K562 (cell line): ENCODE measurements at regions not wholly inside any gene's neighbourhood (a gene's known extent, or its start where the extent isn't known, plus 50 kb on each side); places are given as distances from the start of the nearest gene placed in this dataset.

Experiments used
- ATAC-seq: fragments of 200-7000 bp; cut with Tn5 transposase; 3 replicates; pipeline ENCODE4 v1.9.1; 2020; ENCODE audit warnings: moderate library complexity
- BruUV-seq: library from RNA; stranded (reverse); fragments of 400-500 nt; replicated peaks from 2 replicates; lab custom pipeline; 2021; lab: Mats Ljungman, UMichigan
- CTCF ChIA-PET: fragments of 300-600 bp; formaldehyde crosslinking; extraction: SDS; loops from one replicate; lab custom pipeline; 2021; ENCODE audit warnings: low intra/inter-chr PET ratio; lab: Yijun Ruan, JAX
- POLR2A ChIA-PET: fragments of 300-600, 350-650 bp; sonication (Branson Sonifier 250); formaldehyde crosslinking; extraction: SDS; loops from one replicate; lab custom pipeline; 2021; ENCODE audit warnings: antibody characterized with exemption, inconsistent platforms; lab: Yijun Ruan, JAX
- DNase-seq, 4 experiments: peaks; one replicate each; pipeline versions ENCODE4 v3.0.0 to v3.0.0-alpha.2; 2011 to 2018; ENCODE audit warnings: low spot score in 3 of 4, mixed read lengths in 3 of 4; ENCODE audit errors: extremely low read depth in 1 of 4
- FAIRE-seq: peaks from 2 replicates; lab custom pipeline; 2011; peaks lifted over from hg19 to GRCh38; lab: Jason Lieb, UNC
- H2AFZ ChIP-seq: 2 replicates; pipeline ENCODE4 v1.6.0; 2011; ENCODE audit warnings: low read depth, low read length, control low read depth, inconsistent platforms
- H3K27ac ChIP-seq: fragments of 200-600 bp; 3 replicates; pipeline ENCODE4 v1.8.0; 2011; ENCODE audit warnings: low read depth, mild to moderate bottlenecking, control low read depth, inconsistent platforms, low read length, moderate library complexity, mixed read lengths; ENCODE audit errors: extremely low read depth
- H3K27me3 ChIP-seq, 2 experiments: fragments of 300-600 bp in 1 of 2; 2 replicates in 1 of 2; 3 replicates in 1 of 2; pipeline versions ENCODE4 v1.6.0 to v1.8.0; 2011; ENCODE audit warnings: inconsistent platforms in 2 of 2, low read length in 2 of 2, mild to moderate bottlenecking in 1 of 2, mixed read lengths in 1 of 2, moderate library complexity in 1 of 2; ENCODE audit not compliant: control insufficient read depth in 2 of 2, insufficient read depth in 2 of 2
- H3K36me3 ChIP-seq: fragments of 300-600 bp; 3 replicates; pipeline ENCODE4 v1.8.0; 2011; ENCODE audit warnings: mild to moderate bottlenecking, low read length, inconsistent platforms; ENCODE audit not compliant: control insufficient read depth, insufficient read depth
- H3K4me1 ChIP-seq, 2 experiments: fragments of 200-600 bp in 1 of 2; replicated peaks in 1 of 2; 2 replicates in 1 of 2; 3 replicates in 1 of 2; pipeline versions ENCODE4 v1.5.1 to v1.8.0; 2011; ENCODE audit warnings: inconsistent platforms in 2 of 2, low read length in 2 of 2, mild to moderate bottlenecking in 1 of 2, mixed read lengths in 1 of 2, moderate library complexity in 1 of 2; ENCODE audit not compliant: control insufficient read depth in 2 of 2, insufficient read depth in 2 of 2
- H3K4me2 ChIP-seq: 2 replicates; pipeline ENCODE4 v1.6.1; 2011; ENCODE audit warnings: low read length, control low read depth, inconsistent platforms, mixed read lengths; ENCODE audit not compliant: insufficient read depth
- H3K4me3 ChIP-seq: fragments of 200-600 bp; sonication (generic), shearing (Covaris generic); 2 replicates; pipeline ENCODE4 v1.5.1; 2016; ENCODE audit warnings: control low read depth, inconsistent platforms
- H3K79me2 ChIP-seq: fragments of 200-600 bp; 3 replicates; pipeline ENCODE4 v1.8.0; 2011; ENCODE audit warnings: low read length, inconsistent platforms; ENCODE audit not compliant: control insufficient read depth, insufficient read depth
- H3K9ac ChIP-seq, 2 experiments: 2 replicates each; pipeline versions ENCODE4 v1.6.0 to v1.6.1; 2011; ENCODE audit warnings: low read depth in 2 of 2, low read length in 2 of 2, control low read depth in 1 of 2, inconsistent platforms in 1 of 2, mild to moderate bottlenecking in 1 of 2, mixed read lengths in 1 of 2; ENCODE audit not compliant: insufficient read depth in 1 of 2
- H3K9me1 ChIP-seq: one replicate; pipeline ENCODE4 v1.6.0; 2011; ENCODE audit warnings: inconsistent platforms, mild to moderate bottlenecking, low read length, moderate library complexity; ENCODE audit not compliant: control insufficient read depth, insufficient read depth
- H3K9me3 ChIP-seq: replicated peaks from 2 replicates; pipeline ENCODE4 v1.5.1; 2011; ENCODE audit warnings: low read depth, low read length, inconsistent platforms; ENCODE audit not compliant: control insufficient read depth, insufficient read depth
- H4K20me1 ChIP-seq: replicated peaks from 2 replicates; pipeline ENCODE4 v1.6.1; 2011; ENCODE audit warnings: low read length, inconsistent platforms, mixed read lengths; ENCODE audit not compliant: control insufficient read depth, insufficient read depth
- EP400 ChIP-seq: fragments of 450-650 bp; IDR thresholded peaks from 2 replicates; pipeline ENCODE4 v1.6.1; 2017; ENCODE audit warnings: antibody characterized with exemption, mild to moderate bottlenecking, moderate library complexity
- ETV6 ChIP-seq, 3 experiments: fragments of 150-350 bp in 1 of 3; sonication (generic) in 1 of 3; formaldehyde crosslinking in 1 of 3; IDR thresholded peaks; 2 replicates each; pipeline versions ENCODE4 v1.6.1 to v1.8.0; 2014 to 2022; ENCODE audit warnings: borderline replicate concordance in 2 of 3, low read depth in 2 of 3, antibody characterized with exemption in 1 of 3, low read length in 1 of 3, mild to moderate bottlenecking in 1 of 3, missing genetic modification reagents in 1 of 3
- HINFP ChIP-seq: fragments of 450-650 bp; conservative IDR thresholded peaks from 2 replicates; pipeline ENCODE4 v1.6.1; 2016; ENCODE audit warnings: missing genetic modification characterization, low read depth, mild to moderate bottlenecking, control low read depth, missing compliant biosample characterization
- MYNN ChIP-seq, 2 experiments: sonication (generic); formaldehyde crosslinking in 1 of 2; IDR thresholded peaks; 2 replicates each; pipeline versions ENCODE4 v1.5.0 to v1.6.1; 2016 to 2020; ENCODE audit warnings: antibody characterized with exemption in 1 of 2, missing genetic modification reagents in 1 of 2
- NR0B1 ChIP-seq: fragments of 450-650 bp; IDR thresholded peaks from one replicate; pipeline ENCODE4 v1.6.1; 2018; ENCODE audit warnings: mild to moderate bottlenecking, moderate library complexity; ENCODE audit not compliant: partially characterized antibody
- NR3C1 ChIP-seq: sonication (generic); formaldehyde crosslinking; IDR thresholded peaks from 2 replicates; pipeline ENCODE4 v1.8.1; 2022; ENCODE audit warnings: missing genetic modification reagents
- ZNF175 ChIP-seq: fragments of 200-800 bp; sonication (Bioruptor generic); IDR thresholded peaks from 2 replicates; pipeline ENCODE4 v1.6.1; 2016; ENCODE audit warnings: low read depth, mild to moderate bottlenecking, missing genetic modification characterization, missing compliant biosample characterization
- in situ Hi-C: fragments of 300-500 bp; cut with MboI; formaldehyde crosslinking; loops from 4 replicates; pipeline ENCODE4 v1.15.0; 2018; ENCODE audit warnings: inconsistent platforms, mixed read lengths
- intact Hi-C: fragments of 100-400 bp; cut with micrococcal nuclease; formaldehyde crosslinking; loops from 2 replicates; pipeline ENCODE4 v1.14.2; 2022
- TF ChIP-seq, protein P1 (sequence below): fragments of 450-650 bp; IDR thresholded peaks from 2 replicates; pipeline ENCODE4 v1.6.1; 2017; ENCODE audit warnings: antibody characterized with exemption

- ChIA-PET CTCF (no interaction called here), POLR2A (no interaction called here)
- no peaks in the 10 kb centered on the region for H4K20me1 ChIP-seq
- H3K79me2 ChIP-seq = no peaks in the 10 kb centered on the region
- TF ChIP-seq NR0B1 (no peak), EP400 (no peak), MYNN (IDR thresholded peaks at IDR 0.05) (no peak), MYNN (CRISPR knock-in tag; IDR thresholded peaks at IDR 0.05) (no peak), HINFP (tag) (no peak), ETV6 (IDR thresholded peaks at IDR 0.05; ENCODE audit: borderline replicate concordance in 1 of 2, low read depth in 2 of 2, low read length in 1 of 2) (no peak), ETV6 (CRISPR knock-in tag; IDR thresholded peaks at IDR 0.05; ENCODE audit: borderline replicate concordance) (no peak), ZNF175 (CRISPR knock-in tag) (no peak), NR3C1 (CRISPR knock-in tag) (no peak)
- TF ChIP-seq, protein P1, sequence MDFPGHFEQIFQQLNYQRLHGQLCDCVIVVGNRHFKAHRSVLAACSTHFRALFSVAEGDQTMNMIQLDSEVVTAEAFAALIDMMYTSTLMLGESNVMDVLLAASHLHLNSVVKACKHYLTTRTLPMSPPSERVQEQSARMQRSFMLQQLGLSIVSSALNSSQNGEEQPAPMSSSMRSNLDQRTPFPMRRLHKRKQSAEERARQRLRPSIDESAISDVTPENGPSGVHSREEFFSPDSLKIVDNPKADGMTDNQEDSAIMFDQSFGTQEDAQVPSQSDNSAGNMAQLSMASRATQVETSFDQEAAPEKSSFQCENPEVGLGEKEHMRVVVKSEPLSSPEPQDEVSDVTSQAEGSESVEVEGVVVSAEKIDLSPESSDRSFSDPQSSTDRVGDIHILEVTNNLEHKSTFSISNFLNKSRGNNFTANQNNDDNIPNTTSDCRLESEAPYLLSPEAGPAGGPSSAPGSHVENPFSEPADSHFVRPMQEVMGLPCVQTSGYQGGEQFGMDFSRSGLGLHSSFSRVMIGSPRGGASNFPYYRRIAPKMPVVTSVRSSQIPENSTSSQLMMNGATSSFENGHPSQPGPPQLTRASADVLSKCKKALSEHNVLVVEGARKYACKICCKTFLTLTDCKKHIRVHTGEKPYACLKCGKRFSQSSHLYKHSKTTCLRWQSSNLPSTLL = no peak
- FAIRE-seq = no peak
- no peak overlapping the region for H2AFZ ChIP-seq
- no peaks in the 10 kb centered on the region for H3K9me1 ChIP-seq
- no peak for ATAC-seq
- DNase-seq = no peak
- no peaks in the 10 kb centered on the region for H3K9me3 ChIP-seq
- in situ Hi-C loops (no loop called here), intact Hi-C loops (no loop called here)
- H3K4me2 ChIP-seq = no peak overlapping the region
- H3K4me3 ChIP-seq = no peak overlapping the region
- no peak overlapping the region for H3K27ac ChIP-seq
- no TSS peak for BruUV-seq
- H3K27me3 ChIP-seq = no peaks in the 10 kb centered on the region
- no peaks in the 10 kb centered on the region for H3K4me1 ChIP-seq
- H3K9ac ChIP-seq = no peak overlapping the region
- H3K36me3 ChIP-seq = no peaks in the 10 kb centered on the region
Measured at GRCh38 chr9:26166537-26166936, 488.3 kb upstream of the TUSC1 start.
